ENCODE measurements at regions not wholly inside any gene's neighbourhood (a gene's known extent, or its start where the extent isn't known, plus 50 kb on each side); places are given as distances from the start of the nearest gene placed in this dataset.

DNA sequence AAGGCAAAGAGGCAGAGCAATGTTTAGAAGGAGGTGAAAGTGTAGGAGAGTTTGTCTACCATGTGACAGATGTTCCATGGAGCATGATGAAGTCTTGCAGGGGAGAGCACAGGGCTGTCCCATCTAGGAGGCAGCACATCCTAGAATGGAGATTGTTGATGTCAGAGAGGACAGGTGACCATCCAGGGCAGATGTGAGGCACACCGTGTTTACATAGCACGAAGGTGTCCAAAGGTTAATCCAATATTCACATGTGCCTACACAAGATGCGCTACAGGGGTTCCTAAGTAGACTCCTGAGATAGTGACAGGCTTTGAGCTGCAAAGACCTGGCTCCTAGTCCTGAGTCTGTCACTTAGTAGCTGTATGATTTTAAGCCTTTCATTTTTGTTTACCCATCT lies 219.3 kb upstream of the SLCO3A1 start:
- TF ChIP-seq, protein P1, sequence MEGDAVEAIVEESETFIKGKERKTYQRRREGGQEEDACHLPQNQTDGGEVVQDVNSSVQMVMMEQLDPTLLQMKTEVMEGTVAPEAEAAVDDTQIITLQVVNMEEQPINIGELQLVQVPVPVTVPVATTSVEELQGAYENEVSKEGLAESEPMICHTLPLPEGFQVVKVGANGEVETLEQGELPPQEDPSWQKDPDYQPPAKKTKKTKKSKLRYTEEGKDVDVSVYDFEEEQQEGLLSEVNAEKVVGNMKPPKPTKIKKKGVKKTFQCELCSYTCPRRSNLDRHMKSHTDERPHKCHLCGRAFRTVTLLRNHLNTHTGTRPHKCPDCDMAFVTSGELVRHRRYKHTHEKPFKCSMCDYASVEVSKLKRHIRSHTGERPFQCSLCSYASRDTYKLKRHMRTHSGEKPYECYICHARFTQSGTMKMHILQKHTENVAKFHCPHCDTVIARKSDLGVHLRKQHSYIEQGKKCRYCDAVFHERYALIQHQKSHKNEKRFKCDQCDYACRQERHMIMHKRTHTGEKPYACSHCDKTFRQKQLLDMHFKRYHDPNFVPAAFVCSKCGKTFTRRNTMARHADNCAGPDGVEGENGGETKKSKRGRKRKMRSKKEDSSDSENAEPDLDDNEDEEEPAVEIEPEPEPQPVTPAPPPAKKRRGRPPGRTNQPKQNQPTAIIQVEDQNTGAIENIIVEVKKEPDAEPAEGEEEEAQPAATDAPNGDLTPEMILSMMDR (IDR thresholded peaks at IDR 0.05): no peak
- no peak for TF ChIP-seq POLR2A (IDR thresholded peaks at IDR 0.05)

All from heart left ventricle (tissue), 13 donors.